ENCODE measurements at regions not wholly inside any gene's neighbourhood (a gene's known extent, or its start where the extent isn't known, plus 50 kb on each side); places are given as distances from the start of the nearest gene placed in this dataset.
"Not testable (repeated sequence)": the region's sequence is repeated elsewhere in the genome, so short reads cannot be mapped to it uniquely, and the experiment has no call there.

DNA sequence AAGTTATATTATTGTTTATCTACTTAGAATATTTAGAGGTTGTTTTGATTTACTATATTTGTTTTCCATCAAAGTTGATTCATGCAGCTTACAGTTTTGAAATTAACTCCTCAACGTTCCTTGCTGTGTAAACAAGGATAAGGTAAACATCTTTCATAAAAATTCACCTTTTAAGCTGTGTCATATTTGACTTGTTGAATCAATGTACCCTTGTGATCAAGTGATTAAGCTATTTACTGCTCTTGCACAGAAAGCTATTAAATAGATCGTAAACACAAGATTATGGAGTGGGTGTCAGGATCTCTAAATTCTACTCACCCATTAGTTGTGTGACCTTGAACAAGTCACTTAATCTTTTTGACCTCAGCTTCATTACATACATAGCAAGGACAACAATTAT lies 2054.0 kb upstream of the NUDT12 start:
- DNase-seq (ENCODE audit: low read depth) = no peak
- H3K4me3 ChIP-seq (ENCODE audit: low read length) = no peak overlapping the region
- TF ChIP-seq, protein P1, sequence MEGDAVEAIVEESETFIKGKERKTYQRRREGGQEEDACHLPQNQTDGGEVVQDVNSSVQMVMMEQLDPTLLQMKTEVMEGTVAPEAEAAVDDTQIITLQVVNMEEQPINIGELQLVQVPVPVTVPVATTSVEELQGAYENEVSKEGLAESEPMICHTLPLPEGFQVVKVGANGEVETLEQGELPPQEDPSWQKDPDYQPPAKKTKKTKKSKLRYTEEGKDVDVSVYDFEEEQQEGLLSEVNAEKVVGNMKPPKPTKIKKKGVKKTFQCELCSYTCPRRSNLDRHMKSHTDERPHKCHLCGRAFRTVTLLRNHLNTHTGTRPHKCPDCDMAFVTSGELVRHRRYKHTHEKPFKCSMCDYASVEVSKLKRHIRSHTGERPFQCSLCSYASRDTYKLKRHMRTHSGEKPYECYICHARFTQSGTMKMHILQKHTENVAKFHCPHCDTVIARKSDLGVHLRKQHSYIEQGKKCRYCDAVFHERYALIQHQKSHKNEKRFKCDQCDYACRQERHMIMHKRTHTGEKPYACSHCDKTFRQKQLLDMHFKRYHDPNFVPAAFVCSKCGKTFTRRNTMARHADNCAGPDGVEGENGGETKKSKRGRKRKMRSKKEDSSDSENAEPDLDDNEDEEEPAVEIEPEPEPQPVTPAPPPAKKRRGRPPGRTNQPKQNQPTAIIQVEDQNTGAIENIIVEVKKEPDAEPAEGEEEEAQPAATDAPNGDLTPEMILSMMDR (conservative IDR thresholded peaks at IDR 0.05; ENCODE audit: low read length) = no peak

DNA sequence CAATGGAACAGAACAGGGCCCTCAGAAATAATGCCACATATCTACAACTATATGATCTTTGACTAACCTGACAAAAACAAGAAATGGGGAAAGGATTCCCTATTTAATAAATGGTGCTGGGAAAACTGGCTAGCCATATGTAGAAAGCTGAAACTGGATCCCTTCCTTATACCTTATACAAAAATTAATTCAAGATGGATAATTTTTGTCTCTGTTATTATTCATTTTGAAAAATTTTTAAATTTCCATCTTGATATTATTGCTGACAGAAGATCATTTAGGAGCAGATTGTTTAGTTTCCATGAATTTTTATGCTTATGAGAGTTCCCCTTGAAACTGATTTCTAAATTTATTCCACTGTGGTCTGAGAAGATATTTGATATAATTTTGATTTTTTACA lies 2039.8 kb upstream of the NUDT12 start:
- not testable (repeated sequence) for DNase-seq (ENCODE audit: low read depth); H3K4me3 ChIP-seq (ENCODE audit: low read length)

DNA sequence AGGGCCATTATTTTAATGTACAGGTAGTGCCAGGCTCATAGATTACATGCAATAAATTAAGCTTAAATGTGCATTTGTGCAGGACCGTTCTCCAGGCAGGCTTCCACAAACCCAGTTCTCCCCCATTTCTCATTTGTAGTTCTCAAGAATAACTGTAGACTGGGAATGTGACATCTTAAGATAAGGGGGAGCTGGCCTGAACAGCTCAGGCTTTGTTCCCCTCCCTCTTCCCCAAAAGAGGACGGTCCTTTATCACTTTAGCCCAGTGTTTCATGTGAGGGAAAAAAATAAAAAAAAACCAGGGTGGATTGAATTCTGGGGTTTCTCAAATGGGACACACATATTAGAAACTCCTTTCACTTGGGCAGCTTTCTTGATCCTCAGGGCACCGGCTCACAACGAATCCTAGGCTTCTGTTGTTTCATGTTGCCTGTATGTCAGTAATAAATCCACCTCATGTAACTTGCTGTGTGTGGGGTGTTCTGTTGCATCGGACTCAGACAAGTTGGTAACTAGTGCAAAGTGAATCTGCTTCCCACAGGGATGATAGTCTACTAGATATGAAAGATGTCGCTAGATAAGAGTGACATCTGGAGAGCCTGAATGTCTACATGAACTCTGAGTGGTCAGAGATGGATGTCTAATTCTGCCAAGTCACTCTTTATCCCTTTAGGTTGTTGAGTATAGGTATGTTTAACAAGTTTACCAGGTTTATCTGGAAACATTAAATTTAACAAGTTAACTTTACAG lies 2030.6 kb upstream of the NUDT12 start:
- TF ChIP-seq, protein P1 (conservative IDR thresholded peaks at IDR 0.05; ENCODE audit: low read length) = no peak
- no peak overlapping the region for H3K4me3 ChIP-seq (ENCODE audit: low read length)
- DNase-seq (ENCODE audit: low read depth) = no peak

DNA sequence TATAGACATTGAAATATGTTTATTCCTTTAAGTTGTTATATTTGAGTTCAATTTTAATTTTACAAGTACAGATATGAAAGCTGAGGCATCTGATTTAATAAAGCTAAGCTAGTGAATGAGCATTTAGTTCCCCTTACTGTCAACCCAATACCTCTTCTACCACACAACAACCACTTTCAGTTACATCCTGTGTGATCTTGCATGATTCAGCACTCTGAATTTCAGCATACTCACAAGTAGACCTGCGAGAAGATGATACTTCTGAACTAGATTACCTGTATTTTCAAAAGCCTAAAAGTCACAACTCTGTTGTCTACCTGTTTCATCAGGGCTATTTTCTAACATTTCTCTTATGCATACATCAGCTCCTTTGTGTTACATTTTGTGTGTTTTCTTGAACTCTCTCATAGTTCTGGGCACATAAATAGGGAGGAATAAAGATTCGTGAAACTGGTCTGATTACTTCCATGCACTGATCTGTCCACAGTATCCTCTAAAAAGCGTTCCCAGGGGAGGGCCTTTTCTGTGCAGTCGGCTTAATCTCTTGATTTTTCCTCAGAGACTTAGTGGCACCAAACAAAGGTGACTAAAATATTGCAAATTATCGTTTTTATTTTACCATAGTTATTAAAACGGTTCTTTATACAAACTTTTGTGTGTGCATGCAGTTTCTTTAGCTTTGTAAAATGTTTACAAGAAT lies 2025.5 kb upstream of the NUDT12 start:
- H3K4me3 ChIP-seq (ENCODE audit: low read length) = no peak overlapping the region
- no peak for DNase-seq (ENCODE audit: low read depth)
- TF ChIP-seq, protein P1 (conservative IDR thresholded peaks at IDR 0.05; ENCODE audit: low read length) = no peak

GRCh38 chr5:105581988-105582690 lies 2019.5 kb upstream of the NUDT12 start:
- TF ChIP-seq, protein P1 (conservative IDR thresholded peaks at IDR 0.05; ENCODE audit: low read length) = no peak
- no peak overlapping the region for H3K4me3 ChIP-seq (ENCODE audit: low read length)
- no peak for DNase-seq (ENCODE audit: low read depth)

DNA sequence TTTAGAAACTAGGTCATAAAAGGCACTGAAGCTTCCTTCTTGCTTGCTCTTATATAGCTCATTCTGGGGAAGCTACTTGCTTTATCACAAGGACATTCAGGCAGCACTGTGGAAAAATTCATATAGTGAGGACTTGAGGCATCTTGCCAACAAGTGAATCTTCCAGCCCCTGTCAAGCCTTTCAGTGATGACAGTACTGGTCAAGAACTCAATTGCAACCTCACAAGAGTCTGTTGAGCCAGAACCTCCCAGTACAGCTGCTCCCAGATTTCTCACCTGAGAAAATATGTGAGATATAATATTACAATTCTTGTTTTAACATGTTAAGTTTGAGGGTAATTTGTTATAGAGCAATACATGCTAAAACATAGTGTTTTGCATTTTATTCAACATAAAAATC lies 2011.0 kb upstream of the NUDT12 start:
- H3K4me3 ChIP-seq (ENCODE audit: low read length) = no peak overlapping the region
- TF ChIP-seq, protein P1 (conservative IDR thresholded peaks at IDR 0.05; ENCODE audit: low read length) = no peak
- DNase-seq (ENCODE audit: low read depth) = no peak

DNA sequence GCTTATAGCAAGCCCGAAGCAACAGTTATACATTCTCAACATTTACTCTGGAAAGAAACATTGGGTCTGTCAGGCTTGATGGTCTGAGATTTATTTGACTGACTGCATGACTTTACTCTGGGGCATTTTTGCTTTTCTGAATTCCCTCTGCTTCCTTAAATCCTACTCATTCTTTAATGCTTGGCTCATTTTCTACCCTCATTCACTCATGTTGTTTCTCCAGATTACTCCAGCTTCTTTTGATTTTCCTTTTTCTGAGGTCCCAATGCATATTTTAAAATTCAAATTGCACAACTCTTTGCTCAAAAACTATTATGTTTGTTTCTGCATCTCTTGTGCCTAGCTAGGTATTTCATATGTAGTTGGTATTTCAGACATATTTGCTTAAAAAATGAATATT lies 2002.9 kb upstream of the NUDT12 start:
- no peak for DNase-seq (ENCODE audit: low read depth)
- TF ChIP-seq, protein P1 (conservative IDR thresholded peaks at IDR 0.05; ENCODE audit: low read length) = no peak
- H3K4me3 ChIP-seq (ENCODE audit: low read length) = no peak overlapping the region
